ENCODE measurements at regions not wholly inside any gene's neighbourhood (a gene's known extent, or its start where the extent isn't known, plus 50 kb on each side); places are given as distances from the start of the nearest gene placed in this dataset.

DNA sequence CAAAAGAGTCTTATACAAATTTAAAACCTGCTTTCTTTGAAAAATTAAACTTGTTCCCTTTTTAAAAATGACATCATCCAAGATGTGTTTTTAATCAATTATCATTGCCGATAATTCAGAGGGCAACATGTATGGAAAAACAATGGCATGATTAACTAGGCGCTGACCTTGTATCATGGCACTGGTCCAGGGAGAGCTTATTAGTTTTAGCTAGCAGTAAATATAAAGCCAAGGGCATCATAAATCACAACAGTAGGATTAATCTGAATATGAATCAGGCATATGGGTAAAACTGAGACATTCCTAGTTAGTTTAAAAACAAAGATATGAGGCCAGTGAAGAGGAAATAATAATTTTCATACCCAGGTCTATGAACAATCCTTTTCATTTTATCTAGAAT, 374.0 kb downstream of the HDGFL1 start:
- no peak for DNase-seq (ENCODE audit: low read depth)
- TF ChIP-seq, protein P1, sequence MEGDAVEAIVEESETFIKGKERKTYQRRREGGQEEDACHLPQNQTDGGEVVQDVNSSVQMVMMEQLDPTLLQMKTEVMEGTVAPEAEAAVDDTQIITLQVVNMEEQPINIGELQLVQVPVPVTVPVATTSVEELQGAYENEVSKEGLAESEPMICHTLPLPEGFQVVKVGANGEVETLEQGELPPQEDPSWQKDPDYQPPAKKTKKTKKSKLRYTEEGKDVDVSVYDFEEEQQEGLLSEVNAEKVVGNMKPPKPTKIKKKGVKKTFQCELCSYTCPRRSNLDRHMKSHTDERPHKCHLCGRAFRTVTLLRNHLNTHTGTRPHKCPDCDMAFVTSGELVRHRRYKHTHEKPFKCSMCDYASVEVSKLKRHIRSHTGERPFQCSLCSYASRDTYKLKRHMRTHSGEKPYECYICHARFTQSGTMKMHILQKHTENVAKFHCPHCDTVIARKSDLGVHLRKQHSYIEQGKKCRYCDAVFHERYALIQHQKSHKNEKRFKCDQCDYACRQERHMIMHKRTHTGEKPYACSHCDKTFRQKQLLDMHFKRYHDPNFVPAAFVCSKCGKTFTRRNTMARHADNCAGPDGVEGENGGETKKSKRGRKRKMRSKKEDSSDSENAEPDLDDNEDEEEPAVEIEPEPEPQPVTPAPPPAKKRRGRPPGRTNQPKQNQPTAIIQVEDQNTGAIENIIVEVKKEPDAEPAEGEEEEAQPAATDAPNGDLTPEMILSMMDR (conservative IDR thresholded peaks at IDR 0.05; ENCODE audit: low read depth, low read length), result no peak
- H3K4me3 ChIP-seq (ENCODE audit: low read depth, low read length), result no peak overlapping the region

DNA sequence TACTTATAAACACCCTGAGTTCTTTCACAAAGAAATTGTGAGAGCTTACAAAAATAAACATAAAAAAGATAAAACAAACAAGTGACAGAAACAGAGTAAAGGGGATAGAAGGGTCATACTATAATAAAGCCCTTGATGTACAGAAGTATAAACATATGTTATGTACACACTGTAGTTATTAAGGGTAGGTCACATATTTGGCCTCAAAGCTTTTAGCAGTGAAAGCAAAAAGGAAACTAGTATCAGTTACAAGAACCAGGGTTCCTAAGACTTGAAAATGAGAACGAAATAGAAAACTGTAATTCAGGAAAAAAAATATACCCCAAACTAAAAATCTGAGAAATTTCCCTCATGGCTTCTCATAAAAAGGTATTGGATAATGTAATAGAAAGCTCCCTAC, 380.6 kb downstream of the HDGFL1 start:
- TF ChIP-seq, protein P1 (conservative IDR thresholded peaks at IDR 0.05; ENCODE audit: low read depth, low read length), result no peak
- H3K4me3 ChIP-seq (ENCODE audit: low read depth, low read length), result no peak overlapping the region
- no peak for DNase-seq (ENCODE audit: low read depth)

DNA sequence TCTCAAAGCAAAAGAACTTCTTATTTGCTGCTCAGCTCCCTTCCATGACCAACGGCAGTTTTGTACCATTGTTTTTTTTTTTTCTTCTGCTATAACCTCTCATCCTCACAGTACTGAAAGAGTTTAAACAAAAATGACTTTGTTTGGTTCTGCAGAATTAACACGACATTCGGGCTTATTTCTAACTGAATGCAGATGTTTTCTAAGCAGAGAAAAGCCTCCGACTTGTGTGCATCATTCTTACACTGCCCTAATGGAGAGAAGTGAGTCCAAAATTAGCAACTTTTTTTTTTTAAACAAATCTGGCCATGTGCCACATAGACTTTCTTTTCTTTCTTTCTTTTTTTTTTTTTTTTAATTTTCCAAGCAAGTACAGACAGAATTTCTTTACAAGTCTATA, 382.7 kb downstream of the HDGFL1 start:
- TF ChIP-seq, protein P1 (conservative IDR thresholded peaks at IDR 0.05; ENCODE audit: low read depth, low read length), result no peak
- no peak for DNase-seq (ENCODE audit: low read depth)
- H3K4me3 ChIP-seq (ENCODE audit: low read depth, low read length), result no peak overlapping the region

DNA sequence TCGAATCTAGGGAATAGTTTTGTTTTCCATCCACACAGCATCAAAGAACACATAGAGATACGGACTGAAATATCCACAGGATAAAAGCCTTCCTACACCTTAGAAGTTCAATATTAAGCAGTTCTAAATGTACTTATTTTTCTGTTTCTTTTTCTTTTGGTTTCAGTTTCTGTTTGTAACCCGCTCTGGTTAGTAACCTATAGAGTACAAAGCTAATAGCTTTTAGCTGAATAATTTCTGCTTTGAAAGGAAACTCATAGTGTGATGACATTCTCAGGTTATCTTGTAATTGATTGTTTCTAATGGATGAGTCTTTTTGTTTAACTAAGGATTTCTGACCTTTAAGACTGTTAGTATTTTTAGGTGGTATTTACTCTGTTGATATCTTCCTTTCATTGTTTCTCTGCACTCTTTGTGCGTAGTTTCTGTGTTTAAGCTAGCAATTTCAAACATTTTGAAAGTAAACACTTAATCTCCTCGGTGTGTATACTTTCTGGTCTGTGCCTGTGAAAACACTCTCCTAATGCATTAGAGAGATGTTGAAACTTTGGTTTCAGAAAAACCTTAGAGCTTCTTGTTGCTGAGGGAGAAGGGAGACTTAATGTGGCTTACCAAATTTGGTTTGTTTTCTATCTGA, 385.5 kb downstream of the HDGFL1 start:
- peak overlapping the region; percentile 19 for H3K4me3 ChIP-seq (ENCODE audit: low read depth, low read length)
- DNase-seq (ENCODE audit: low read depth), result no peak
- TF ChIP-seq, protein P1 (conservative IDR thresholded peaks at IDR 0.05; ENCODE audit: low read depth, low read length), result no peak

DNA sequence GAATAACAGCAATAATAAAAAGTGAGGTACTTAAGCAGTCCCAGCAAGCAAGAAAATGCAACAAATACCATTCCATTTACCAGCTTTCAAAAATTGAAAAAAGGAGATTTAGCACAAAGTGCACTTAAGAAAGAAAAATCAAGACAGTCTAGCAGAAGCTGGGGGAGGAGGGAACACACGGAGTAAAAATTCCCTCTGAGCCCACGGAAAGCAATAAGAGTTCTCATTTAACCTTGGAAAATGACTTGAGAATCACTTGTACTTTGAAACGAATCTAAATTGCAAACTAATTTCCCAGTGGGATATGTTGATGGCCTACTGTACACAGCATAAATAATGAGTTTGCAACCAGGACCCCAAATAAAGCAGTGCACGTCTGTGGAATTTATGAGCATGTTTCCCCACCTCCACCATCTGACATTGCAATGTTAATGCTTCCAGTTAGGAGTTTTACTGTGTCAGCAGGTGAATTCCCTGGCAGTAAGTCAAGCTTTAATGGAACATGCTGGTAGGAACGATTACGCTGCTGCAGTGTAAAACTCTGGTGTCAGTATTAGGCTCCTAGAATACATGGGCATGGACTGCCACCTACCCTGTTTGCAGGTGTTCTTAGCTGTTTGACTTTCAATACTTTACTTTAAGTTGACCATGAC, 386.8 kb downstream of the HDGFL1 start:
- TF ChIP-seq, protein P1 (conservative IDR thresholded peaks at IDR 0.05; ENCODE audit: low read depth, low read length), result no peak
- DNase-seq (ENCODE audit: low read depth), result no peak
- no peak overlapping the region for H3K4me3 ChIP-seq (ENCODE audit: low read depth, low read length)

DNA sequence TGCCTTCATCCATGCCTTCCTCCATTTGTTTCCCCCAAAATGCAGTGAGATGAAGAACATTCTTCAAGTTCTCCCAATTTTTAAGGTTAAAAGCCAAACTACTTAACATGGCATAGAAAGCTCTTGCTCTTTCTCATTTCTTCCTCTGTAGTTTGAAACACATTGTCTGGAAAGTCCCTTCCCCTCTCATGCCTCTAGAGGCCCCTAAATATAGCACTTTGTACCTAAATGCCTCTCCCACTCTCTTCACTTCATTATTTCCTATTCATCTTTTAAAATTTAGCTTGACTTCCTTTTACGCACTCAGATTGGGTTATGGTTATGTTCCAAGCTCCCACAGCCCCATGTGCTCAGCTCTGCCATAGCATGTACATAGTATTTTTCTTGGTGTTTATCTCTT, 389.3 kb downstream of the HDGFL1 start:
- TF ChIP-seq, protein P1 (conservative IDR thresholded peaks at IDR 0.05; ENCODE audit: low read depth, low read length), result no peak

DNA sequence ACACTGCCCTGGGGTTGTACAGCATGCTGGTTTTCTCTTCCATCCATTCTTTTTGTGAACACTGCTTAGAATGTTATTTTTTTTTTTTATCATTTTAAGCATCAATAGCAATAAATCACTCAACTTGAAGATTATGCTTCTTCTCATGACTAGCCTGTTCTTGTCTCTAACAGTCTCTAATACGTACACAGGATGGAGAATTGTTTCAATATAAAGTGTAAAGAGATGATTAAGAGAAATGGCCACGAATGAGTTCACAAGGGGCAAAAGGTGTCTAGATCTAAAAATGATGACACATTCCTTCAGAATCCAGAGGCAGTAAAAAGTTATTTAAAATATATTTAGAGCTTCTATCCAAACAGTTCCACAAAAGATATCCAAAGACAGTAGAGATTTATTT, 390.2 kb downstream of the HDGFL1 start:
- no peak for DNase-seq (ENCODE audit: low read depth)
- TF ChIP-seq, protein P1 (conservative IDR thresholded peaks at IDR 0.05; ENCODE audit: low read depth, low read length), result no peak
- no peak overlapping the region for H3K4me3 ChIP-seq (ENCODE audit: low read depth, low read length)

More for the DNA sequence above, 389.3 kb downstream of the HDGFL1 start:
- no peak for DNase-seq (ENCODE audit: low read depth)
- H3K4me3 ChIP-seq (ENCODE audit: low read depth, low read length), result no peak overlapping the region
